BE2C (cell line): ENCODE measurements at regions not wholly inside any gene's neighbourhood (a gene's known extent, or its start where the extent isn't known, plus 50 kb on each side); places are given as distances from the start of the nearest gene placed in this dataset.

Source experiments
- DNase-seq: peaks from one replicate; pipeline ENCODE4 v3.0.0-alpha.2; 2020
- H3K27me3 ChIP-seq: fragments of 250-450 bp; sonication (Bioruptor Pico); 2 replicates; pipeline ENCODE4 v1.5.1; 2020; ENCODE audit warnings: mild to moderate bottlenecking
- H3K36me3 ChIP-seq: fragments of 250-450 bp; sonication (Bioruptor Pico); 2 replicates; pipeline ENCODE4 v1.5.1; 2020; ENCODE audit warnings: mild to moderate bottlenecking
- H3K4me1 ChIP-seq: fragments of 250-450 bp; sonication (Bioruptor Pico); 2 replicates; pipeline ENCODE4 v1.5.1; 2020
- H3K4me3 ChIP-seq: 2 replicates; pipeline ENCODE4 v1.5.1; 2011; ENCODE audit warnings: low read depth, low read length
- H3K9me3 ChIP-seq: fragments of 250-450 bp; sonication (Bioruptor Pico); 2 replicates; pipeline ENCODE4 v1.5.1; 2020
- CTCF ChIP-seq: IDR thresholded peaks from 2 replicates; pipeline ENCODE4 v1.5.1; 2012; ENCODE audit warnings: mild to moderate bottlenecking, low read depth, low read length

- DNase-seq, result peak; percentile 43
- TF ChIP-seq CTCF, result no peak
- H3K27me3 ChIP-seq, result no peaks in the 10 kb centered on the region
- H3K36me3 ChIP-seq, result no peaks in the 10 kb centered on the region; the same call in 1 of the 2 replicates
- H3K4me1 ChIP-seq, result peaks cover 28% of the 10 kb centered on the region
- no peaks in the 10 kb centered on the region for H3K9me3 ChIP-seq
- H3K4me3 ChIP-seq, result no peak overlapping the region
Observed at GRCh38 chr20:50296450-50297375, 106.1 kb downstream of the CEBPB start.

GRCh38 chr20:50297498-50298376, 107.1 kb downstream of the CEBPB start:
- Histone ChIP-seq H3K4me3 (no peak overlapping the region), H3K9me3 (no peaks in the 10 kb centered on the region), H3K36me3 (no peaks in the 10 kb centered on the region), H3K27me3 (no peaks in the 10 kb centered on the region), H3K4me1 (peaks cover 28% of the 10 kb centered on the region)
- TF ChIP-seq CTCF, result no peak
- DNase-seq, result no peak

GRCh38 chr20:50298554-50299324, 108.1 kb downstream of the CEBPB start:
- no peak for TF ChIP-seq CTCF
- Histone ChIP-seq H3K4me3 (no peak overlapping the region), H3K27me3 (no peaks in the 10 kb centered on the region), H3K36me3 (no peaks in the 10 kb centered on the region), H3K9me3 (no peaks in the 10 kb centered on the region), H3K4me1 (peaks cover 31% of the 10 kb centered on the region)
- no peak for DNase-seq

- Histone ChIP-seq H3K36me3 (no peaks in the 10 kb centered on the region), H3K4me3 (no peak overlapping the region), H3K27me3 (no peaks in the 10 kb centered on the region), H3K4me1 (peaks cover 37% of the 10 kb centered on the region), H3K9me3 (no peaks in the 10 kb centered on the region)
- no peak for TF ChIP-seq CTCF
- no peak for DNase-seq
Observed at GRCh38 chr20:50299325-50299629, 108.6 kb downstream of the CEBPB start.

GRCh38 chr20:50301165-50301564, 110.5 kb downstream of the CEBPB start:
- Histone ChIP-seq H3K4me1 (peaks cover 46% of the 10 kb centered on the region), H3K9me3 (no peaks in the 10 kb centered on the region), H3K27me3 (no peaks in the 10 kb centered on the region), H3K36me3 (no peaks in the 10 kb centered on the region), H3K4me3 (no peak overlapping the region)
- no peak for DNase-seq
- no peak for TF ChIP-seq CTCF
